NCI-H748 (cell line): ENCODE measurements at regions not wholly inside any gene's neighbourhood (a gene's known extent, or its start where the extent isn't known, plus 50 kb on each side); places are given as distances from the start of the nearest gene placed in this dataset.
"Not testable (repeated sequence)": the region's sequence is repeated elsewhere in the genome, so short reads cannot be mapped to it uniquely, and the experiment has no call there.

ENCODE experiments used
- DNase-seq: peaks from one replicate; lab custom pipeline; 2025; ENCODE audit not compliant: unreplicated experiment; lab: John Stamatoyannopoulos, UW

DNA sequence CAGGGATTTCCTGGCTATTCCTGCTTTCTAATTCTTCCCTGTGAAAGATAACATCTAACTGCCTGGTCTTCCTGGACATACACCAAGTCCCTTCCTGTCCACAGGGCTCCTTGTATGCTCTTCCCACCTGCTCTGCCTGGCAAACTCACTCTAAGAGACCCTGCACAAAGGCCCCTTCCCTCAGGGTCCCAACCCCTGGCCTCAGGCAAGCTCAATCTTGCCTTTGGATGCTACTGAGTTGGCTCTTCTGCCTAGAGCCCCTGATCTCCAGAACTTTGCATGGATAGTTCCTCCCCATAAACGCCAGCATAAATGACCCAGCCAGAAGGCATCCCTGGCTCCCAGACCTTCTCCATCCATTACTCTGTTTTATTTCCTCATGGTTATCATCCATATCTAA, 98.3 kb upstream of the OTOS start:
- no peak for DNase-seq

DNA sequence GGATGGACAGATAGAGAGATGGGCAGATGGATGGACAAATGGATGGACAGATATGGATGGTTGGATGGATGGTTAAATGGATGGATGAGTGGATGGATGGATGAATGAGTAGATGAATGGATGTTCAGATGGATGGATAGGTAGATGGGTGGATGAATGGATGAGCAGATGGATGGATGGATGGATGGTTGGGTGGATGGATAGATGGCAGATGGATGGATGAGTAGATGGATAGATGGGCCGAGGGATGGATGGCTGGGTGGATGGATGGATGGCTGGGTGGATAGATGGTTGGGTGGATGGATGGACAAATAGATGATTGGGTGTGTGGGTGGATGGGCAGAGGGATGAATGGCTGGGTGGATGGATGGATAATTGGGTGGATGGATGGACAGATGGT, 98.9 kb upstream of the OTOS start:
- no peak for DNase-seq

DNA sequence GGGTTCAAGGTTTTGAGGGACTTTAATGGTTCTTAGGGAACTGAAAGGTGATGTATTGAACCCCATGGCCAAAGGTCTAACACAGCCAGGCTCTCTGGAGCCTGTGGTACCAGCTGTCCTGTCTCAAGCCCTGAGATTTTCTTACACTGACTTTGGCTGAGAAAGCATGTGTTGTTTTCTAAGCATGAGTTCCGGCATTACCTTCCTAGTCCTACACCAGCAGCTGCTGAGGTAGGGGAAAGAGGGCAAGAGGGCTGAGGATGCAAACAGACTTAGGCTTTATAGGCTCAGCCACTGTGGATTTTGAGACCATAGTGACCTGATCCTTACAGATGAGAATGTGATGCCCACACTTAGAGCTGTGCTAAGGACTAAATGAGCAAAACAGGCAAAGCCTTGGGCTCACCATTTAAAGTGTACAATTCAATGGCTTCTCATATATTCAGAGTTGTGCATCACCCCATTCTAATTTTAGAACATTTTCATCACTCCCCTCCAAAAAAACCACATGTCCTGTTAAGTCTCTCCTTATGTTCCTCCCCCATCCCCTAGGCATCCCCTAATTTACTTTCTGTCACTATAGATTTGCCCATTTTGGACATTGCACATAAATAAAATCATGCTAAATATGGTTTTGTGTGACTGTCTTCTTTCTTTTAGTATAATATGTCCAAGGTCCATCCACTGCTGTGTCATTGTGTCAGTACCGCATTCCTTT, 99.7 kb upstream of the OTOS start:
- DNase-seq: no peak

DNA sequence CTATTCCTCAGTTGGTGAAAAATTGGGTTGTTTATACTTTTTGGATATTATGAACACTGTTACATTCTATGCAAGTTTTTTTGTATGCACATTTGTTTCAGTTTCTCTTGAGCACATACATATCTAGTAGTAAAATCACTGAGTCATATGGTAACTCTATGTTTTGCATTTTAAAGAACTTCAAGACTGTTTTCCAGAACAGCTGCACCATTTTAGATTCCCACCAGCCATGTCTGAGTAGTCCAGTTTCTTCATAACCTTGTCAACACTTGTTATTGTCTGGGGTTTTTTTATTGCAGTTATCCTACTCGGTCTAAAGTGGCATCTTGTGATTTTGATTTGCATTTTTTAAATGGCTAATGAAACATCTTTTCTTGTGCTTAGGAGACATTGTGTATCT, 100.3 kb upstream of the OTOS start:
- no peak for DNase-seq

DNA sequence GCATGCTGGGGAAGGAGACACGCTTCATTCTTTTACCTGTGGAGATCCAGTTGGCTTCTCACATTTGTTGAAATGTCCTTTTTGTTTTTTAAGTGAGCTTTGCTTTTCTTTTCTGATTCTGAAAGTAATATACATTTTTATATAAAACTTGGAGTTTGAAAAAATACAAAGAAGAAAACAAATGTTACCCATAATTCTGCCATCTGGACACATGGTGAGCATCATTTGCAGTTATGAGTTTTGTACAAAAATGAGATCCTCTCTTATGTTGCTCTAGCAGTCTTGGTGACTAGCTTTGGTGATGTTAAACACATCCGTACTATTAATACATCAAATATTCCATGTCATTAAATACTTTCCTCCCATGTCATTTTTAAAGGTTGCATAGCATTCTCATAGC, 101.1 kb upstream of the OTOS start:
- DNase-seq: no peak

DNA sequence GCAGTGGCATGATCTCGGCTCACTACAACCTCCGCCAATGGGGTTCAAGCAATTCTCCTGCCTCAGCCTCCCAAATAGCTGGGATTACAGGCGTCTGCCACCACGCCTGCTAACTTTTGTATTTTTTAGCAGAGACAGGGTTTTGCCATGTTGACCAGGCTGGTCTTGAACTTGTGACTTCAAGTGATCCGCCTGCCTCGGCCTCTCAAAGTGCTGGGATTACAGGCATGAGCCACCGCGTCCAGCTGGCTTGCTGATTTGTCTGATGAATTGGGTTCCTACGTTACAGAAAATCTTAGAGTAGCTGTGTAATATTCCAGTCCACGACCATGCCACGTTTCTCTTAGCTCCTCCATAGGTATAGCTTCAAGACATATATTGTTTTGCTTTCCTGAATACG, 102.6 kb upstream of the OTOS start:
- DNase-seq: not testable (repeated sequence)

DNA sequence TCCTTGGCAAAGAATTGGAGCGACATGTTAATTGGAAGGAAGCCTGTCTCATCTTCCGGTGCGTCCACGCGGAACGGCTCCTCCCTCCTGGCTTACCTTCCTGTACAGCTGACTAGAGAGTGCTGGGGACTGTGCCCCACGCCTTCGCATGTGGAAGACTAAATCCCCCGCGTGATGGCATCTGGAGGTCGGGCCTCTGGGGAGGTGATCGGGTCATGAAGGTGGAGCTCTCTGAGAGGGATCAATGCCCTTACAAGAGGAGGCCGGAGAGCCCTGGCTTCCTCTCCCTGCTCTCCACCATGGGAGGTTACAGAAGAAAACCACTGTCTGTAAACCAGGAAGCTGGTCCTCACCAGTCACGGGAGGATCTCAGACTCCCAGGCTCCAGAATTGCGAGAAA, 104.1 kb upstream of the OTOS start:
- no peak for DNase-seq

DNA sequence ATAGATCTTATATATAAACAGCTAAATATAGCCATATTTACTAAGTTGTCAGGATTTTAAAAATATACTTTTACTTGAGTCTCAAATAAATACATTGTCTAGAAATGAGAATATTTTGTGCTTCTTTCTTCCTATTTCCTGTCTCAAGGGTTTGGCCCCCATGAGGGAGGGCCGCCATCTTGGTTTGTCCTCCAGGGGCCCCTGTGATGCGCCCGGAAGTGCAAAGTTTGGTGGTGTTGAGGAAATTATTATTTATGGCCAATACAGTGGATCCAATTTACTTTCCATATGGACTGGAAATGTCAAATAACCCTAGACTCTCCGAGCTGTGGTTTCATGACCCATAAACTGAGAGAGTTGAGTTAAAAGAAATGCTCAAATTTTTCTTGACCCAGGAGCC, 104.7 kb upstream of the OTOS start:
- DNase-seq: no peak

DNA sequence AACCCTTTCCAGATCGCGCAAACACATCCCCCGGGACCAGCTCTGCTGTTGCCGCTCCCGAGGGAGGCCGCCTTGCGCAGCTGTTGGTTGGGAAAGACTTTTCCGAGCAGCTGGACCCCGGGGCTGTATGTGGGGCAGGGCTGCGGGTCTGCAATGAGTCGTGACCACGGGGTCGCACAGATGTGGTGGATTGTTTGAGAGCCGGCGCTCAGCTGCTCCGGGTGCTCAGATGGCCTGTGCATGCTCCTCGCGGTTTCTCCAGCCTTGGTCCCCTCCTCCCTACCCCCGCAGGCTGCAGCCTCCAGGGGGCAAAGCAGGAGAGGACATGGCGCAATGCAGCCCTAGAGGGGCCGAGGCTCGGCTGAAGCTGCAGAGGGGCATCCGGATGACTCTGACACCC, 105.2 kb upstream of the OTOS start:
- DNase-seq: no peak

DNA sequence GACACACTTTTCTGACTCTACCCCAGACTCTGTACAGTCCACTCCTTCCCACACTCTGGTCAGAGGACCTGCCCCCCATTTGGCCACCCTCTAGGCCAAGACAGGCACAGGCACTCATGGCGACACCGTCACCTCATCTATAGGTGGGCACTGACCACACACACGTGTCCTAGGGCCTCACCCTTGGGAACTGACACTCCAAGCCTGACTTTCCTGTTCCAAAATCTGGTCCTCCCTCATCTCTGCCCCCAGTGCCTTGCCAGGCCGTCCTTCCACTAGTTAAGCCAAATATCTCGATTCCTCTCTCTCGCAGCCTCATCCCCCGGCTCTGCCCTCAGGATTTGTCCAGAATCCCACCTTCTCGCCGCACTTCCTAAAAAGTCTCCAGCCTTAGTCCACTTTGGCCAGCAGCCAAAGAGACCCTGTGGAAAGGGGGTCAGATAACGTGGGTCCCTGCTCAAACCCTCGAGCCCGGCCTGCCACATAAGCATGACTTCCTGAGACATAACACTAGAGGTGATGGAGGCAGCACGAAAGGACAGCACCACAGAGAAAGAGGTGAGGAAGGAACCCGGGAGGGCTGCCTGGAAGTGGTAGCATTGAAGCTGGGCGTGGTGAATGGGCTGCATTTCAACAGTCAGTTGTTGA, 105.8 kb upstream of the OTOS start:
- DNase-seq: no peak

DNA sequence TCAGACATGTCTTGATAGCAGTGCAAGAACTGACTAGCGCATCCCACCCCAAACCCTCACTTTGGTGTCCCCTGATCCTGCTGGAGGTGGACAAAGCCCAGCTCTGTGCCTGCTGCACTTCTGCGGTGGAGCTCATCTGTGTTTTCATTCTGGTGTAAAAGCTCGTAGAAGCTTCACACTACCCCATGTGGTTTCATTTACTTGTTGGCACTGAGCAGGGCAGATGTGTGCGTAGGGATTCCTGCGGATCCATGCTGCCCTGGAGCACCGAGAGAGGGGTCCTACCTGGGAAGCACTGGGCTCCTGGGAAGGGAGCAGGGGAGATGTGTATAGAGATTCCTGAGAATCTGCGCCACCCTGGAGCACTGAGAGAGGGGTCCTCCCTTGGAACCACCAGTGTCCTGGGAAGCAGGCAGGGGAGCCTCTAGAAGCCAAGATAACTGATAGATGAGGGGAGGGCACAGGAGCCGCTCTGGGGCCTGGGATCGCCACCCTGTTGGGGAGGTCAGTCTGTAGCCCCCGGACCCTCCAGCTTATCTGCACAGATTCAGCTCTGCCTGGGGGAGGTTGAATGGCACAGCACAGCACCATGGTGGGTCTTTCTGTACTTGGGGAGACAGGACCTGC, 106.9 kb upstream of the OTOS start:
- no peak for DNase-seq

DNA sequence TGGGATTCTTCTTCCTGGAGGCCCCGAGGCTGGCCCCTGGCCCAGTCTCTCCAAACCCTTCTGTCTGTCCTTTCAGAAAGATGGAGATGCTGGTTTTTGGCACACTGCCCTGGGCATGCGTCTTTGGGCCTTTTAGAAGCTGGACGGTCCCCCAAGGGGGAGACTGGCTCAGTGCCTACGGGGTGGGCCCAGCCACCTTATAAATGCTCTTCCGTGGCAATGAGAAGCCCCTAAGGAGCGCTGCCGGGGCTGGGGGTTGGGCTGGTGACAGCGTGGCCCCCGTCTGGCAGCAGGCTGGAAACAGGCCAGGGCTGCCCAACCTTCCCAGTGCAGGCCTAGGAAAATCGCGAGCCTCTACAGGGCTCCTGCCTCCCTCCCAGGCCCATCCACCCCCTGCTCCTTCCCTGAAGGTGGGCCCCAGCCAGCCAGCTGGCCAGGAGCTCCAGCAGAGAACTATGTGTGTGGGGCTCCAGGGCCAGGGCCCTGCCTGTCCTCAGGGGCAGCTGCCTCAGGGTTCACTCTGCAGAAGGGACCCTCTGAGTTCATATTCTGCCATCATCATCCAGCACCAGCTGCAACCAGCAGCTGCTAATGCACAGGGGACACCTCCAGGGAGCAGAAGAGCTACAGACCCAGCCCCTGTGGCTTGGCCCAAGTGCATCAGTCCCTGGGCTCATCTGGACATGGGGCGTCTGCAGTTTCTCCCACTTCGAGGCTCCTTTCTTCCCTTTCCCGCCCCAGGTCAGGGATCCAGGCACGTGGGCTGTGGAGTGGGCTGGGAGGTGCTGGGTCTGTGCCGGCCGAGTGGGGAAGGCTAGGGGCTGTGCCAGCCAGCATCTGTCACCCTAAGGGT, 107.6 kb upstream of the OTOS start:
- DNase-seq: no peak

DNA sequence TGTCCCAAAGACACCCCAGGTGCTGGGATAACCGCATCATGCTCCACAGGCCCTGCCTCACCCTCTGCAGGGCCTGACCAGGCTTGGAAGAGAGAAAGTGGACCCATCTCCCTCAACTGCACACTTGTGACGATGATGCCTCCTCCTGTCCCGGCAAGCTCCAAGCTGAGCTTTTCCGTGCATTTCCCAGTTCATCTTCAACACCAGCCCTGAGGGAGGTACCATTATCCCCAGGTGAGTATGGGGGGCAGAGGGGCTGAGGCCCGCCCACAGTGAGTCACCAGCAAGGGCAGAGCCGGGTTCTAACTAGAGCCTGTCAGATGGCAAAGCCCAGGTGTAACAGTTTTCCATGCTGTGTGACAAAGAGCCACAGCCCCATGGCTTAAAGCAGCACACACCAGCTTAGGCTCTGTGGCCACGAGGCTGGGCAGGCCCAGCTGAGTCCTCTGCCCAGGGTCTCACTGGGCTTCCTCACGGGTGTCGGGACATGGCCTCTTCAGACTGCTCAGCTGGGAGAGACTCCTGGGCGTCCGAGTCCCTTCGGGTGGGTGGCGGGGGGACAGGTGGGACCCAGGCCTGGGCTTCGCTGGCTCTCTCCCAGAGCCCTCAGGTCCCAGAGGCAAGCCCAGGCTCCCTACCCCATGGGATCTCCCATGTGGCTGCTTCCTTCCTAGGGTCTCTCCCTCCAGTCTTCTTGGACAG, 108.4 kb upstream of the OTOS start:
- no peak for DNase-seq

DNA sequence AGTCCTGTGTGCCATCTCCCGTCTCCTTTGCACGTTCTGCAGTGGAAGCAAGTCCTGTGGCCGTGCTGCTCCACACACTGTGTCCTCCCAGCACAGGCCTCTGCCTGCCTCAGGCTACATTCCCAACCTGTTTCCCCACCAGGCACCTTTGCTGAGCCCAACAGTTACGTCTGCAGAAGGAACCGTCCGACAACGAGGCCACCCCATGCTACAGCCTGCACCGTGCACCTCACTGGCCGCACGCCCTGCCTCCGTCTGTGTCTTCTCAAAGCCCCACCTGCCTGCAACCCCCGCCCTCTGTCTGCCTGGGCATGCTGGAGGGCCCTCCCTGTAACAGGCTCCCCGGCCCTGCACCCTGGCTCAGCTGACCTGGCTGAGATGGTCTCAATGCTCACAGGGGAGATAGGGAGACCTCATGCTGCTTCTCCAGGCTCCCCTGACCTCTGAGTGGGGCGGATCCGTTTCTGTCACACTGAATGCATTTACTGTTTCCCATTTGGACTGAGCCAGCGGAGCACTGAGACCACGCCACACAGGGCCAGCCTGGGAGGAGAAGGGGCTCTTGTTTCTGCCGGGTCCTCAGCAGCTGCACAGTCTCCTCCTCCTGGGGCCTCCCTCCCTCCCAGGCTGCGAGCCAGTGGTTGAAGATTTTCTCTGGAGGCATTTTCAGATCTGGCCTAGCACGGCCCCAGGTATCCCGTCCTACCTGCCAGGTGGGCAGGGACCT, 109.1 kb upstream of the OTOS start:
- DNase-seq: no peak

DNA sequence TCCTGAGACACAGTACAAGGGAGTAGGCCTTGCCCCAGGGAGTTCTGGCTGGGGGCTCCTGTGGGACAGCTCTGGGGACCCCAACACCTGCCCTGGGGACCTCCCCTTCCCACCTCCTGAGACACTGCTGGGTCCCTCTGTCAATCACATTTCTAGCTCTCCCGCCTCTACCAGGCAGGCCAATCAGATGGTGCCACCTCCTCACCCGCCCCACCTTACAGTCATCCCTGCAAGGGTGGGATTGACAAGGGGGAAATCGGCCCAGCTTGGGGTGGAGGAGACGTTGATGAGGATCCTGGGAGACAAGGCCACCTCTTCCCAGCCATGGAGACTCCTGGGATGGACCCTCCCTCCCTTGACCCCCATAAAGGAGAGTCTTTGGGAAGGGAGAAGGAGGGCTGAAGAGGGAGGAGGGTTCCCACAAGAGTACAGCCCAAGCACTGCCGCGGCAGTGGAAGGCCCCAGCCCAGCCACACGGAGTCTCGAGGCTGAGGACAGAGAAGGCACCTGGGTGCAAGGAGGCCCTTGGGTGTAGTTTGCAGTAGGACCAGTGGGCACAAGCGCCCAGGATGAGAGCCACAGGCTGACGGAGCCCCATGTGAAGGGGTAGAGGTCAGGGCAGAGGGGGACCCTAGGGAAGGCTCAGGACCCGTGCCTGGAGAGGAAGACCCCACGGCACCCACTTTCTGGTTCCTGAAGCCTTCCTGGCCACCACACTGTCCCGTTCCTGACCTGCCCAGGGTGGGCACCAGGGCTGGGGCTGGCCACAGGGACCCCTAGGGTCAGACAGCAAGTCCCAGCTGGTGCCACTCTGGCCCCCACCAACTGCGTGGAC, 109.9 kb upstream of the OTOS start:
- no peak for DNase-seq

DNA sequence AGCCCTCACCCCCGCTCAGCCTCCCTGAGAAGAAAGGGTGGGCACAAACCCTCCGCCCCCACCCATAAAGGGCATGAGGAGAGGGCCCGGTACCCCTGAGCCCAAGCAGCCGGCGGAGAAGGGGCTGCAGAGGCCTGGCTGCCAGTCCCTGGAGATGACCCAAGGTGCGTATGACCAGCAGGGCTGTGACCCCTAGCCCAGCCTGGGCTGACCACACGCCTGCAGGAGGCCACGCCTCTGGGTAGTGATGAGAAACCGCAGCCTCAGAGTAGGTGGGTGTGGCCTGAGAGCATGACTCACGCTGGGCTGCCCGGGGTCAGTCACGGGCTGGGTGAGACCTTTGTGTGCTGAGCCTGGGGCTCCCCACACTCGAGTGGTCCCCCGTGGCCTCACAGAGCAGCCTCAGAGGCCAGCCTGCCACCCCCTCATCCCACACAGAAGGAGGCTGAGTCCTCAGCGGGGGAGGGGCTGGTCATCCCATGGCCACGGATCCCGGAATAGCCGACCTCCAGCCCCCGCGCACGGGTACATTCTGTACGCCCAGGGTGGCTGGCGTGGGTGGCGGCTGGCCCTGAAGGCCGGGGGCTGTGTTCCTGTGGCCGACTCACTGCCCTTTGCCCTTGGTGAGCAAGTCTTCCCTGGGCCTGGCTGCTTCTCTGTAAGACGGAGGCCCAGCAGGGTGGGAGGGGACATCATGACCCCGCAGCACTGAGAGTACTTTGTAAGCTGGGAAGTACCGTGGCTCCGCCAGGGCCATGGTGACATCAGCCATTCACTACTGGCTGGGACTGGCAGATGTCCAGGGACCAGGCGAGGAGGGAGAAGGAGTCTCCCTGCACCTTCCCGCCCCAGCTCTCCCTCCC, 110.8 kb upstream of the OTOS start:
- DNase-seq: no peak

DNA sequence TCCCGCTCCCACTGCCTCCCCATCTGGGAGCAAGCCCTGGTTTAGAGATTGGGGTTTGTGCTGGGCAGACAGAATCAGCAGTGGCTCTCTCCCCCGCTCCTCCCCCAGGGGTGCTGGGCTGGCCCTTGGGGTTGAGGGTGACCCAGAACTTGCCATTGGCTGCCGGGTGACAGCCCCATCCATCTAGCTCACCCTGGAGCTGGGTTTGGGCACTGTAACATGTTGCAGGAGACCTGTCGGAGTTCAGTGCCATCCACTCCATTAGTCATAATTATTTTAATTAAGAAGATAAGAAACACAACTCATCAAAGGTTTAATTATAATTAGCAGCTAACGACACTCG, 111.4 kb upstream of the OTOS start:
- no peak for DNase-seq

DNA sequence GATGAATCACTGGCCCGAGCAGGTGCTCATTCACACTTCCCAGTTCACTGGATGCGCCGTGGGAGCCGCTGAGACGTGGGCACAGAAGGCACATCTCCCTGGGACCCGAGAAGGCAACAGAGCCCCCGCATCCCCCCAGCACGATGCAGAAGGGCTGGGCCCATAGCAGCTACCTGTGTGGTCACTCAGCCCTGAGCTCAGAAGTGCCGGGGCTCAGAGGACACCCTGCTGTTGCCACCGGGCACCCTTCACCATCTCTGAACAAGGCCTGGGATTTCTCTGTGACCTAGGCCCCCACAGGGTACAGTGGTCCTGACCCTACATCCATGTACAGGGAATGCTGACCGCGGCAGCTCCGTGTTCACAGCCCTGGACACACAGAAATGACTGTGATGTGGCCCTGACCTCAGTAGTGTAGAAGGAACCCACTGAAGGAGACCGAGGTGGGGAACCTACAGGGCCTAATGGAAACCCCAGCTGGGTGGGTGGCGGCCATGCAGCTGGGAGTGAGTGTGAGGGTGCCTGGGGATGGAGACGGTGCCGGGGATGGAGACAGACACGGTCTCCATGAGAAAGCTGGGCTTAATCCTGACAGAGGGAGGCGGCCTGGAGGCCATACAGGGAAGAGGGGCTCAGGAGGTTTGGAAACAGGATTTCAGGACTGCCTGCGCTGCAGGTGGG, 111.9 kb upstream of the OTOS start:
- DNase-seq: no peak
